ENCODE measurements at regions not wholly inside any gene's neighbourhood (a gene's known extent, or its start where the extent isn't known, plus 50 kb on each side); places are given as distances from the start of the nearest gene placed in this dataset.
"Not testable (repeated sequence)": the region's sequence is repeated elsewhere in the genome, so short reads cannot be mapped to it uniquely, and the experiment has no call there.

DNA sequence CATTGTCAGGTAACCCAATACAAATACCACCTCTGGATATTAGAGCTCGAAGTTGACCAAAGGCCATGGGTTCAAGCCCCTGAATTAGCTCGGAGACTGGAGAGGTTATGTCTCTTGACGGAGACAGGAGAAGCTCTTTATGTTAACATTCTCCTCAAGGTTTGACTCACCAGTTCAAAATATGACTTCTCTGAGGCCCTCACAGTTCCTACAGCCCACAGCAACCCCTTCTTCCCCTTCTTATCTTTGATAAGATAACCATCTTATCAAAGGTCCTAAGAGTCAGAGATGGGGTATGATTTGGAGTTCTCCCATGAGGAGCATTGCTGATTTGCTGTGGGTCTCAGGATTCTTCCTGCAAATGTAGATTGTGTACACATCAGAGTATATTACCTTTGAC lies 246.6 kb downstream of the UBE2NL start:
- H3K27ac ChIP-seq (replicated peaks); H3K4me3 ChIP-seq (replicated peaks; ENCODE audit: insufficient read depth, low read length); DNase-seq (ENCODE audit: low read depth in 1 of 2, low spot score in 1 of 2); H3K27me3 ChIP-seq (ENCODE audit: insufficient read depth, poor library complexity, severe bottlenecking): not testable (repeated sequence)

DNA sequence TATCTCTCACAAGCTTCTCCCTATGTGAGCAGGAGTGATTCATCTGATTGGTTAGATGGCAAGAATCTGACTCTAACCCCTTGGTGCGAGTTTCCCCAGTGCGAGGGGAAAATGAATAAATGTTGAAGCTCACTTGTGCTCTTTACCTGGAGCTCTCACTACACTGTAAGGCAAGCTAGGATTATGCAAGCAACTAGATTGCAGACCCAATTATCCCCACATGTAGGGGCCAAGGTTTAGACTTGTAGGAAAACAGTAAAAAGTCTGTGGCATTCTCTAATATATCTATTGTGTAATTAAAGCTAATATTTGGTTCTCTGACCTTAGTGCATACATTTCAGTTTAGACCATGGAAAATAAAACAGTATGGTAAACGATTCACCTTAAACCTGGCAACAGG lies 247.2 kb downstream of the UBE2NL start:
- H3K4me3 ChIP-seq (replicated peaks; ENCODE audit: insufficient read depth, low read length); H3K27ac ChIP-seq (replicated peaks); DNase-seq (ENCODE audit: low read depth in 1 of 2, low spot score in 1 of 2): not testable (repeated sequence)

DNA sequence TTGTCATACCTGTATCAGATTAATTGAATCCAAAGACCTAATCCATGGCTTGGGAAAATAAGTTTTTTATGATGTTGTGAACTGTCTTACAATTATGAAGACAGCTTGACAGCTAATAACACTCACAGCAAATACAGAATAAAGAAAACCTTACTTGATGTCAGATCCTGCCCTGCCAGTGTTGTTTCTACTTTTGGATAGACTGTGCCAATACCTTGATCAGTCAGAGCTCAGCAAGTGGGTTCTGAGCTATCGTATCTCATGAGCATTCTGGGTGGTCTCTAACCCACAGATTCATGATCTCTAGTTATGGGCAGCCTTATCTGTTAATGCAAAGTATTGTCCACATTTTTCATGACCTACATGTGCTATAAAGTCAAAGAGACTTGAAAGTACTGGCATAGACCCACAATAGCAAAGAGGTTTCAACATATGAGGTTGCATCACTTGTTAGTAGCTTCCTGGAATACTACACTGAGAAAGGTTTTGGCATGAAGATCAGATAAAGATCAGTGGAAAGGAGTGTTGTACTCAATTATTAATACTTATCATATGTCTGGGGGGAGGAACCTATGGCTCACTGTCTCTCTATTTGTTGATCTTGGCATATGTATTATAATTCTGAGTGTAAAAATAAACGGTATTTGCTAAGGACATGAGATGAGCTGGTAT lies 250.7 kb downstream of the UBE2NL start:
- H3K27ac ChIP-seq (replicated peaks); H3K4me3 ChIP-seq (replicated peaks; ENCODE audit: insufficient read depth, low read length); DNase-seq (ENCODE audit: low read depth in 1 of 2, low spot score in 1 of 2); H3K27me3 ChIP-seq (ENCODE audit: insufficient read depth, poor library complexity, severe bottlenecking): not testable (repeated sequence)

More for the DNA sequence above, 247.2 kb downstream of the UBE2NL start:
- H3K27me3 ChIP-seq (ENCODE audit: insufficient read depth, poor library complexity, severe bottlenecking) = not testable (repeated sequence)

DNA sequence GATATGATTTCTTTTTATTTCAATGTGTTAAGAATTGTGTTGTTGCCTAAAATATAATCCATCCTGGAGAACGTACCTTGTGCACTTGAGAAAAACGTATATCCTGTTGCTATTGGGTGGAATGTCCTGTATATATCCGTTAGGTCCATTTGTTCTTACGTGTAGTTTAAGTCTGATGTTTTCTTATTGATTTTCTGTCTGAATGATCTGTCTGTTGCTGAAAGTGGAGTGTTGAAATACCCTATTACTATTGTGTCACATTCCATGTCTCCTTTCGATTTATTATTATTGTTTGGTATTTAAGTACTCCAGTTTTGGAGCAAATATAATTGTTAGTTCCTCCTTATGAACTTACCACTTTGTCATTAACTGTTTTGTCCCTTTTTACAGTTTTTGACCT lies 270.6 kb downstream of the UBE2NL start:
- H3K4me3 ChIP-seq (replicated peaks; ENCODE audit: insufficient read depth, low read length); H3K27ac ChIP-seq (replicated peaks); H3K27me3 ChIP-seq (ENCODE audit: insufficient read depth, poor library complexity, severe bottlenecking); DNase-seq (ENCODE audit: low read depth in 1 of 2, low spot score in 1 of 2): not testable (repeated sequence)

DNA sequence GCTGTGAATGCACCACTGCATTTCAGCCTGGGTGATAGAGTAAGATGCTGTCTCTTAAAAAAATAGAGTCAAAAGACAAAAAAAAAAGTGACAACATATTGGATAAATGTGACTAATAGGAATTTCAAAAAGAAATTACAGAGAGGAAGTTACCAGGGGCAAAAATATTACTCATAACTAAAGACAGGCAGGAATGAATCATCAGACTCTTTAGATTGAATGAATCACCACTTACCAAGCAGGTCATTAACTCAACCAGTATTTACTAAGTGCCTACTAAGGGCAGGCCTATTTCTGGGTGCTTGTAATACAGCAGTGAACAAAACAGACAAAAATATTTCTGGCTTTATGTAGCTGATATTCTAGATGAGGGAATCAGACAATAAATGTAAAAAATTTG lies 301.3 kb downstream of the UBE2NL start:
- not testable (repeated sequence) for H3K27me3 ChIP-seq (ENCODE audit: insufficient read depth, poor library complexity, severe bottlenecking); H3K27ac ChIP-seq (replicated peaks); H3K4me3 ChIP-seq (replicated peaks; ENCODE audit: insufficient read depth, low read length); DNase-seq (ENCODE audit: low read depth in 1 of 2, low spot score in 1 of 2)

DNA sequence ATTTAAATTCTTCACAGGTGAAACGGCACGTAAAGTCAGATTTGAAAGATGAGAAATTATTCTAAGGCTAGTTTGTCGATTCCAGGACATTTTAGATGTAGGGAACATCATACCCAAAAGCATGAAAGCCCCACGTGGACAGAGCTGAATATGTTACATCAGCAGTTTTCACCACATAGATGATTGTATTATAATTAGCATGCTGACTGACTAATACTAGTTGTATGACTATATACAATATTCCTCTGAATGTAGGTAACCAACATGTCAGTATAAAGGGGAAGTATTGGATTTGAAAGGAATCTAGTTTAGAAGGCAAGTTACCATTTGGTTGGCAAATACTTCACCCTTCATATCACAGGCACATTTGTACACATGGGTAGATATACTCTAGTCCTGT lies 304.6 kb downstream of the UBE2NL start:
- not testable (repeated sequence) for DNase-seq (ENCODE audit: low read depth in 1 of 2, low spot score in 1 of 2); H3K27ac ChIP-seq (replicated peaks); H3K27me3 ChIP-seq (ENCODE audit: insufficient read depth, poor library complexity, severe bottlenecking); H3K4me3 ChIP-seq (replicated peaks; ENCODE audit: insufficient read depth, low read length)

DNA sequence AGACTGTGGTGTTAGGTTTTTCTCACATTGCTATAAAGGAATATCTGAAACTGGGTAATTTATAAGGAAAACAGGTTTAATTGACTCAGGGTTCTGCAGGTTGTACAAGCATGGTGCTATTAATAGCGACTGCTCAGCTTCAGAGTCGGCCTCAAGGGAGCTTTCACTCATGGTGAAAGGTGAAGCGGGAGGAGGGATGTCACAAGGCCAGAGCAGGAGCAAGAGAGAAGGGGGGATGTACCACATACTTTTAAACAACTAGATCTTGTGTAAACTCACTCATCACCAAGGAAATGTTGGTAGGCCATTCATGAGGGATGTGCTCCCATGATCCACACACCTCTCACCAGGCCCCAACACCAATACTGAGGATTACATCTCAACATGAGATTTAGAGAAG lies 313.2 kb downstream of the UBE2NL start:
- H3K27ac ChIP-seq (replicated peaks); DNase-seq (ENCODE audit: low read depth in 1 of 2, low spot score in 1 of 2); H3K27me3 ChIP-seq (ENCODE audit: insufficient read depth, poor library complexity, severe bottlenecking); H3K4me3 ChIP-seq (replicated peaks; ENCODE audit: insufficient read depth, low read length): not testable (repeated sequence)

DNA sequence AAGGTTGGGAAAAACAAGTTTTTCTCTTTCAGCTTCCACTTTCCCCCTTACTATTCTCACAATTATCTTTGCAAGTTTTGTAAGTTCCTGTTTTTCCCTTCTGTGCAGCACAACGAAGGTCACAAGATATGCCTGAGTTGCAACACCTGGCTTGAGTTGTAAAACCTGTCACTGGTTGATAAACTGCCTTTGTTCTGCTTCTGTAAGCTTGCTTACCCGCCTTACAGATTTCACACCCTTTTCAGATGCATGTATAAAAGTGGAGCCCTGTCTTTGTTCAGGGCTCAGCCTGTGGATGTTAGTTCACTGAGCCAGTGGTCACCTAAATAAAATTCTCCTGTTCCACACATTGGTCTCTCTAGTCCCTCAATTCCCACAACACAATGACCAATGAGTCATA lies 318.9 kb downstream of the UBE2NL start:
- not testable (repeated sequence) for DNase-seq (ENCODE audit: low read depth in 1 of 2, low spot score in 1 of 2); H3K27me3 ChIP-seq (ENCODE audit: insufficient read depth, poor library complexity, severe bottlenecking); H3K27ac ChIP-seq (replicated peaks); H3K4me3 ChIP-seq (replicated peaks; ENCODE audit: insufficient read depth, low read length)

DNA sequence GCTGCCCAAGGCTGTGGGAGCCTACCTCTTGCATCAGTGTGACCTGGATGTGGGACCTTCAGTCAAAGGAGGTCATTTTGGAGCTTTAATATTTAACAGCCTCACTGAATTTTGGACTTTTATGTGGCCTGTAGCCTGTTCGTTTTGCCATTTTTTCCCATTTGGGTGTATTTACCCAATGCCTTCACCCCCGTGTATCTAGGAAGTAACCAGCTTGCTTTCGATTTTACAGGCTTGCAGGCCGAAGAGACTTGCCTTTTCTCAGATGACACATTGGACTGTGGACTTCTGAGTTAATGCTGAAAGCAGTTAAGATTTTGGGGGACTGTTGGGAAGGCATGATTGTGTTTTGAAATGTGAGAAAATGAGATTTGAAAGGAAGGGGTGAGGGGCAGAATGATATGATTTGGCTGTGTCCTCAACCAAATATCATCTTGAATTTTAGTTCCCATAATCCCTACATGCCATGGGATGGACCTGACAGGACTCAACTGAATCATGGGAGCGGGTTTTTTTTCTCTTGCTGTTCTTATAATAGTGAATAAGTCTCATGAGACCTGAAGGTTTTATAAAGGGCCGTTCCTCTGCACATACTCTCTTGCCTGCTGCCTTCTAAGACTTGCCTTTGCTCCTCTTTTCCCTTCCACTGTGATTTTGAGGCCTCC lies 324.6 kb downstream of the UBE2NL start:
- not testable (repeated sequence) for H3K27ac ChIP-seq (replicated peaks); H3K27me3 ChIP-seq (ENCODE audit: insufficient read depth, poor library complexity, severe bottlenecking); H3K4me3 ChIP-seq (replicated peaks; ENCODE audit: insufficient read depth, low read length); DNase-seq (ENCODE audit: low read depth in 1 of 2, low spot score in 1 of 2)

DNA sequence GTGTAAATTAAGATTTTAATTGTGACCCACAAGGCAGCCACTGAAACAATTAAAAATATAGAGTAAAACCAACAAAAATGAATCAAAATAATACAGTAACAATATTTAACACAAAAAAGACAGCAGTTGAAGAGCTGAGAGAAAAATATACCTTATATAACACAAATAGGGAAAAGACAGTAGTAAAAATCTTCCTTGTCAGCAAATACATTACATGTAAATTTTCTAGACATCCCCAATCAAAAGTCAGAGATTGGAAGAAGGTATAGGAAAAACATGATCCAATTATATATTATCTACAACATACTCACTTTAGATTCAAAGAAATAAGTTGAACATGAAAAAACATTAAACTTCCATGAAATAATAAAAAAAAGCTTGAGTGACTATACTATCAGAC lies 330.8 kb downstream of the UBE2NL start:
- Histone ChIP-seq H3K27me3 (ENCODE audit: insufficient read depth, poor library complexity, severe bottlenecking) (no peaks in the 10 kb centered on the region), H3K27ac (replicated peaks) (no peak overlapping the region), H3K4me3 (replicated peaks; ENCODE audit: insufficient read depth, low read length) (no peak overlapping the region)
- DNase-seq (ENCODE audit: low read depth in 1 of 2, low spot score in 1 of 2) = no peak
- TF ChIP-seq, protein P1, sequence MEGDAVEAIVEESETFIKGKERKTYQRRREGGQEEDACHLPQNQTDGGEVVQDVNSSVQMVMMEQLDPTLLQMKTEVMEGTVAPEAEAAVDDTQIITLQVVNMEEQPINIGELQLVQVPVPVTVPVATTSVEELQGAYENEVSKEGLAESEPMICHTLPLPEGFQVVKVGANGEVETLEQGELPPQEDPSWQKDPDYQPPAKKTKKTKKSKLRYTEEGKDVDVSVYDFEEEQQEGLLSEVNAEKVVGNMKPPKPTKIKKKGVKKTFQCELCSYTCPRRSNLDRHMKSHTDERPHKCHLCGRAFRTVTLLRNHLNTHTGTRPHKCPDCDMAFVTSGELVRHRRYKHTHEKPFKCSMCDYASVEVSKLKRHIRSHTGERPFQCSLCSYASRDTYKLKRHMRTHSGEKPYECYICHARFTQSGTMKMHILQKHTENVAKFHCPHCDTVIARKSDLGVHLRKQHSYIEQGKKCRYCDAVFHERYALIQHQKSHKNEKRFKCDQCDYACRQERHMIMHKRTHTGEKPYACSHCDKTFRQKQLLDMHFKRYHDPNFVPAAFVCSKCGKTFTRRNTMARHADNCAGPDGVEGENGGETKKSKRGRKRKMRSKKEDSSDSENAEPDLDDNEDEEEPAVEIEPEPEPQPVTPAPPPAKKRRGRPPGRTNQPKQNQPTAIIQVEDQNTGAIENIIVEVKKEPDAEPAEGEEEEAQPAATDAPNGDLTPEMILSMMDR (IDR thresholded peaks at IDR 0.05; ENCODE audit: insufficient read depth, low read length) = no peak
- TF ChIP-seq POLR2AphosphoS5 (IDR thresholded peaks at IDR 0.05; ENCODE audit: low read depth) = no peak
- no peak for TF ChIP-seq SPI1 (IDR thresholded peaks at IDR 0.05; ENCODE audit: borderline replicate concordance, low read depth)
- TF ChIP-seq, protein P2, sequence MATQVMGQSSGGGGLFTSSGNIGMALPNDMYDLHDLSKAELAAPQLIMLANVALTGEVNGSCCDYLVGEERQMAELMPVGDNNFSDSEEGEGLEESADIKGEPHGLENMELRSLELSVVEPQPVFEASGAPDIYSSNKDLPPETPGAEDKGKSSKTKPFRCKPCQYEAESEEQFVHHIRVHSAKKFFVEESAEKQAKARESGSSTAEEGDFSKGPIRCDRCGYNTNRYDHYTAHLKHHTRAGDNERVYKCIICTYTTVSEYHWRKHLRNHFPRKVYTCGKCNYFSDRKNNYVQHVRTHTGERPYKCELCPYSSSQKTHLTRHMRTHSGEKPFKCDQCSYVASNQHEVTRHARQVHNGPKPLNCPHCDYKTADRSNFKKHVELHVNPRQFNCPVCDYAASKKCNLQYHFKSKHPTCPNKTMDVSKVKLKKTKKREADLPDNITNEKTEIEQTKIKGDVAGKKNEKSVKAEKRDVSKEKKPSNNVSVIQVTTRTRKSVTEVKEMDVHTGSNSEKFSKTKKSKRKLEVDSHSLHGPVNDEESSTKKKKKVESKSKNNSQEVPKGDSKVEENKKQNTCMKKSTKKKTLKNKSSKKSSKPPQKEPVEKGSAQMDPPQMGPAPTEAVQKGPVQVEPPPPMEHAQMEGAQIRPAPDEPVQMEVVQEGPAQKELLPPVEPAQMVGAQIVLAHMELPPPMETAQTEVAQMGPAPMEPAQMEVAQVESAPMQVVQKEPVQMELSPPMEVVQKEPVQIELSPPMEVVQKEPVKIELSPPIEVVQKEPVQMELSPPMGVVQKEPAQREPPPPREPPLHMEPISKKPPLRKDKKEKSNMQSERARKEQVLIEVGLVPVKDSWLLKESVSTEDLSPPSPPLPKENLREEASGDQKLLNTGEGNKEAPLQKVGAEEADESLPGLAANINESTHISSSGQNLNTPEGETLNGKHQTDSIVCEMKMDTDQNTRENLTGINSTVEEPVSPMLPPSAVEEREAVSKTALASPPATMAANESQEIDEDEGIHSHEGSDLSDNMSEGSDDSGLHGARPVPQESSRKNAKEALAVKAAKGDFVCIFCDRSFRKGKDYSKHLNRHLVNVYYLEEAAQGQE (IDR thresholded peaks at IDR 0.05; ENCODE audit: insufficient replicate concordance, low read depth) = no peak
- TF ChIP-seq GABPA (IDR thresholded peaks at IDR 0.05; ENCODE audit: low read depth) = no peak

All from HL-60 (cell line).